Stimulated activated CD8-positive, alpha-beta memory T cell treated with anti-CD3 and anti-CD28 coated beads, Interleukin-15, amount 100 ng/mL, for 4 hours (primary cell): ENCODE measurements at regions not wholly inside any gene's neighbourhood (a gene's known extent, or its start where the extent isn't known, plus 50 kb on each side); places are given as distances from the start of the nearest gene placed in this dataset.
"Not testable (repeated sequence)": the region's sequence is repeated elsewhere in the genome, so short reads cannot be mapped to it uniquely, and the experiment has no call there.

Experiments
- DNase-seq, 2 donors: peaks; one replicate each; pipeline ENCODE4 v3.0.0-alpha.2; 2020; ENCODE audit warnings: low read depth in 2 of 2

DNA sequence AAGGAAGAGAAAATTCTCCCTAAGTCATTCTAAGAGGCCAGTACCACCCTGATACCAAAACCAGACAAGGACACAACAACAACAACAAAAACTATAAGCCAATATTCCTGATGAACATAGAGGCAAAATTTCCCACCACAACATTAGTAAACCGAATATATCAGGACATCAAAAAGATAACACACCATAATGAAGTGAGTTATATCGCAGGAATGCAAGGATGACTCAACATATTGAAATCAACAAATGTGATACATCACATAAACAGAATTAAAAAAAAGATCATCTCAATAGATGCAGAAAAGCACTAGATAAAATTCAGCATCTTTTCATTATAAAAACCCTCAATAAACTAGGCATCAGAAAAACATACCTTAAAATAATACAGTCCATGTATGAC, 1844.4 kb upstream of the PCDH10 start:
- DNase-seq: no peak

DNA sequence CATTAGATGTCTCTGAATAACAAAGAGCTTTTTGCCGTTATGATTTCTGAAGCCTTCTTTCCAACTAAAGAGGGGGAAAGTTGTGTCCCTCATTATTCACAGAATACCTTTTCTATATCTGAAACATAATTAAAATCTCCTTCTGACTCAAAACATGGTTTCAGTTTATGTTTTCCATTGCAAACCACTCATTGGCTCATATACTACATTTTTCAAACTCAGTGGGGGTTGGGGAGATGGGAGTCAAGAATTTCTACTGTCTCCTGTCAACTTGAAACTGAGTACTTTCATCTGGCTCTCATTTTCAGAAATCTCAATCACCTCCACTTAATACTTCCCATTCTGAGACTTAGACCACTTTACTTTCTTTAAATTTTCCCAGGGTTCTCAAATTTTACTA, 1839.5 kb upstream of the PCDH10 start:
- no peak for DNase-seq

DNA sequence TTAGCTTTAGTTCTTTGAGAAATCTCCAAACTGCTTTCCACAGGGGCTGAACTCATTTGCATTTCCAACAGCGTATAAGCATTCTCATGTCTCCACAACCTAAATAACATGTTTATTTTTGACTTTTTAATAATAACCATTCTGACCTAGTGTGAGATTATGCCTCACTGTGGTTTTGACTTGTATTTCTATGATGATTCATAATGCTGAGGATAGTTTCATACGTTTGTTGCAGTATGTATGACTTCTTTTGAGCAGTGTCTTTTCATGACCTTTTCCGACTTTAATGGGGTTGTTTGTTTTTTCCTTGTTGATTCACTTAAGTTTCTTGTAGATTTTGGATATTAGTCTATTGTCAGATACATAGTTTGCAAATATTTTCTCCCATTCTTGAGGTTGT, 1833.0 kb upstream of the PCDH10 start:
- no peak for DNase-seq

DNA sequence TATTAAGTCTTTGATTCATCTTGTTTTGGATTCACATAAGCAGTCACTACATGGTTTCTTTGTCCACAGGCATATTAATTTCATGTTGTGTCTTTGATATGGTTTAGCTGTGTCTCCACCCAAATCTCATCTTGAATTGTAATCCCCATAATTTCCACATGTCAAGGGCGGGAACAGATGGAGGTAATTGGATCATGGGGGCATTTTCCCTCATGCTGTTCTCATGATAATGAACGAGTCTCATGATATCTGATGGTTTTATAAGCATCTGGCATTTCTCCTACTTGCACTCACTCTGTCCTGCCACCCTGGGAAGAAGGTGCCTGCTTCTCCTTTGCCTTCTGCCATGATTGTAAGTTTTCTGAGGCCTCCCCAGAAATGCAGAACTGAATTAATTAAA, 1811.2 kb upstream of the PCDH10 start:
- DNase-seq: no peak

DNA sequence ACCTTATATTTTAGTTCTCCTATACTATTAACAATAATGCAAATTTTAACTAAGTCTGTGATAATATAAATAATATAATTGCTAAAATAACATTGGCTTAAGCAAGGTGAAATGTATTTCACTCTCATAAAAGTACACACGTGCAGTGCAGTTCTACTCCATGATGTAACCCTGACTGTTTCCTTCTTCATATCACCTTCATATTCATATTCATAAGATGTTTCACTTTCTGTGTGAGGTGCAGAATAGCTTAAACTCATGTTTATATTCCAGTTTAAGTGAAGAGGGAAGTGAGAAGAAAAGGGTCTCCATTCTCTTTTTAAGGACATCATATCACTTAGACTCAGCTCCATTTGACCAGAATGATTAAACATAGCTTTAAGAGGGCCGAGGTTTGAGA, 1810.0 kb upstream of the PCDH10 start:
- no peak for DNase-seq

DNA sequence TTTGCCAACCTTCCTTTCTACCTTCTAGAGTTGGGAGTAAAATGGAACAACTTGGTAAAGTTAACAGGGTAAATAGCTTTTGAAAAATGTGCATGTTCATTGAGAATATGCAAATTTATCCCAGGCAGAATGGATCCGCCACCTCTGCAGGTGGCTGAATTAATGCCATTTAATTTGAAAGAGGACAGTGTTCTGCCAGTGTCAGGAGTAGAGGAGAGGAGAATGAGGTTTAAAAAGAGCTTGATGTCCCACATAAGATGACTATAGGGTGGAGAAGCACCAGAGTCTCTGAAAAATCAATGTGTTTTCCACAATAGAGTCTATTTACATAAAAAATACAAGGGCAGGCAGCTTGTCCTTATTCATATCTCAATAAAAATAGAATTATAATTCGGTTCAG, 1804.3 kb upstream of the PCDH10 start:
- DNase-seq: no peak

DNA sequence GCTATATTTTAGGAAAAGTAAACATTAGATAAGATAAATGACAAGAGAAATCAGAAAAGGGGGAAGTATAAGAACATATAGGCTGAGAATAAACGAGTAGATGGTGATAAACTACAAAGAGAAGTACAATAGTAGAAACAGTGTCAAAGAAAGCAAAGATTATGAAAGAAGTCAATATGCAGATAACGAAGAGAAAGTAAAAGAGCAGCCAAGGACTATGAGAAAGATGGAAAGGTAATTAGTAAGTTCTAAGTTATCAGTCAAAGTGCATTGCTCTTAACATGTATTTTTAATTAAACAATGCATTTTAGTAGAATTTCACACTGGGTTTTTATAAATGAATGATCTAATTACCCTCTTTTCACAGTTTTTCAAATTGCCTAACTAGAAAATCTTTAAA, 1801.3 kb upstream of the PCDH10 start:
- DNase-seq: no peak

DNA sequence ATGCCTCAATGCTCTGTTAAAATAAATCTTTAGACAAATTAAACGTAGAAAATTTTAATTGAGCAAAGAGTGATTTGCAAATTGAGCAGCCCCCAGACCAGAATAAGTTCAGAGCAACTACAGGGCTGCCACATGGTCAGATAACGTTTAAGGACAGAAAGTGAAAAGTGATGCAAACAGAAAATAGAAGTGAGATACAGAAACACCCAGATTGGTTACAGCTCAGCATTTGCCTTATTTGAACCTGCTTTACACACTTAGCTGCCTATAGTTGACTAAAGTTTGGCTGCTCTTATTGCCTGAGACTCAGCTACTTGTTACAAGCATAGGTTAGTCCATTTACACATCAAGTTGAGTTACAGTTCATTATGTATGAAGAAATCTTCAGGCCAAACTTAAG, 1800.8 kb upstream of the PCDH10 start:
- DNase-seq: no peak

DNA sequence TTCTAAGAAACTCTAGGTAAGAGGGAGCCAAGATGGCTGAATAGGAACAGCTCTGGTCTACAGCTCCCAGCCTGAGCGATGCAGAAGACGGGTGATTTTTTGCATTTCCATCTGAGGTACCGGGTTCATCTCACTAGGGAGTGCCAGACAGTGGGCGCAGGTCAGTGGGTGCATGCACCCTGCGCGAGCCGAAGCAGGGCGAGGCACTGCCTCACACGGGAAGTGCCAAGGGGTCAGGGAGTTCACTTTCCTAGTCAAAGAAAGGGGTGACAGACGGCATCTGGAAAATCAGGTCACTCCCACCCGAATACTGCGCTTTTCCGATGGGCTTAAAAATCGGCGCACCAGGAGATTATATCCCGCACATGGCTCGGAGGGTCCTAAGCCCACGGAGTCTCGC, 1796.7 kb upstream of the PCDH10 start:
- not testable (repeated sequence) for DNase-seq

DNA sequence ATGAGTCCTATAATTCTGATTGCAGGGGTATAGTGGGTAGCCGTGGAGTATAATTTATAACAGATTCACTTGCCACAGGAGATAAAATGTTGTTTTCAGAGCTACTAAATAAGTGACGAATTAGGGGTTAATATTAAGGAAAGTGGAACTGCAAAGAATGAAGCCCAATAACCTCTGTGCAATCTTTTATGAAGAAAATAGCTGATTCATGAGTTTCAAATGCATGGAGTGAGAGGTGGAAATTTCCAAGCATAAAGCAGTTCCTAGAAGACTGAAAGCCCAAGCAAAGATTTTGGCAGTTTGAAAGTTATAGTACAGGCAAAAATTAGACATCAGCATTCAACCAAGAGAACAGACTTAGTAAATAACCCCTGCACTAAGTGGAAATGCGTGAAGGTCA, 1782.4 kb upstream of the PCDH10 start:
- DNase-seq: no peak

DNA sequence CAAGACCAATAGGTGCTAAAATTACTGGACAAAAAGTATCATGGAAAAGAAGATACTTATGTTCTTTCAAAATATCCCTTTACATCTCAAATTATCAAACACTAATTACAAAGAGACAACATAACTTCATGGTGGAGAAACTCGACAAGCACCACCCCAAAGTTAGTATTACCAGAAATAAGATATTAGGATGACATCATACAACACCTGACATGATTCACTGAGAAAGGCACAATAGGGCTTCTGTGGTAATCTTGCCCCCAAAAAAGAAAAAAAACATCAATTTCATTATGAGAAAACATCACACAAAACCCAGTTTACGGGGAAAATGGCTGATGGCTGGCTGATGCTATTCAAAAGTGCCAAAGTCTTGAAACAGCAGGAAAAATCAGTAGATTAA, 1781.7 kb upstream of the PCDH10 start:
- no peak for DNase-seq

DNA sequence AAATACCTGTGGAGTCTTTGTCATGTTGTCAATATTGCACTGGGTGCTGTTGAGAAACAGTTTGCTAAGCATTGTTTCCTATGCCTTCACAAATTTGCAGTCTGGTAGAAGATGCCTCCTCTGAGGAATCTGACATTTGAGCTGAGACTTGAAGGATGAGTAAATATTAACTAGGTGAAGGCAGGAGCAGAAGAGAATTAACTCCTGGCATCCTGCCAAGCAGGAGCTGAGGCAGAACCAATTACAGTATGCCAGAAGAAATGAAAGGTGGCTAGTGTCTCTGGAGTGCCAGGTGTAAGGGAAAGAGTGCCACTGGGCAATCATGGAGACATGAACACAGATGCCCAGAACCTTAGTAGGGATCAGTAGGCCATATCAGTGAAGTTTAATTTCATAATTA, 1778.2 kb upstream of the PCDH10 start:
- no peak for DNase-seq

DNA sequence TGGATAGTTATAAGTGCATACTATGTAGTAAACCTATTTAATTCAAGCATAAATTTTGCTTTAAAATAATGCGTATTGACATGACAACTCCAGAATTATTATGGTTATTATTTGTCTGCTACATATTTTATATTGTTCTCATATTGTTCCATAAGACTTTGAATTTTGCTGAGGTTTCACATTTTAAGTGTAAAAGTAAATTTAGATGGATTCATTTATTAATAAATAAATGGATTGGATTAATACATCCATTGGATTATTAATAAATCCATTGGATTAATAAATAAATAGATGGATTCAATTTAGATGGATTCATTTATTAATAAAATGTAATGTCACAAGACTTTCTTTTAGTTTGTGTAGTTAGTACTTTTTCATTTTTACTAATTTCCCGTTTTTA, 1768.0 kb upstream of the PCDH10 start:
- no peak for DNase-seq

DNA sequence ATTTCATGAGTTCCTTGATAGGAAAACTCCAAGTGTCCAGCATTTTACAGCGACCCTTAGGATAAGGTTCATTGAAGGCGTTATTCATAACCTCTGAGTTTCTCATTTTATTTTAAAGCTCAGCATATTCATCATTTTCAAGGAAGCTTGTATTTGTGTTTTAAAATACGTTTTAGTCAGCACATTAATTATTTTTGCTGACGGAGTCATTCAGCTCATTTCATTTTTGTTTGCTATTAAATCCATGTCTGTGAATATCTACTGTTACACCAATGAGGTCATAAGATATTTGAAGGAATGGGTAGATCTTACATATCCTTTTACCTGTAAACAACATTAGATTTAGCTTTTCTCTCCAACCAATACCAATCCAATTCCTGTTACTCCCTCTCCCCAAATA, 1766.3 kb upstream of the PCDH10 start:
- DNase-seq: no peak

DNA sequence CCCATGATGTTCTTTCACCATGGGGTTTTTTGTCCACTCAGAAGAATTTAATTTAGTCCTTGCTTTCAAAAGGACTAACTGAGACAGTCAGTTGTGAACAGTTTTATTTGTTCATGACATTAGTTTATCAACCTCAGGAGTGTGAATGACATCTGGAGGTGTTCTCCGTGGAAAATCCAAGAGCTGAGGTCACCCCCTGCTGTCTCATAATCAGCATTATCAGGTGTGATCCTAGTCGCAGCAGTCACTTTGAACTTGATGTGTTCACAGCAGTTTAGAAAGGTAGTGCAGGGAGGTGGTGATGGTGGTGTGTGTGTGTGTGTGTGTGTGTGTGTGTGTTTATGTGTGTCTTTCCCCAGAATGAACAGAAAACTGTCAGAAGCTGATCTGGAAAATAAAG, 1760.8 kb upstream of the PCDH10 start:
- no peak for DNase-seq

DNA sequence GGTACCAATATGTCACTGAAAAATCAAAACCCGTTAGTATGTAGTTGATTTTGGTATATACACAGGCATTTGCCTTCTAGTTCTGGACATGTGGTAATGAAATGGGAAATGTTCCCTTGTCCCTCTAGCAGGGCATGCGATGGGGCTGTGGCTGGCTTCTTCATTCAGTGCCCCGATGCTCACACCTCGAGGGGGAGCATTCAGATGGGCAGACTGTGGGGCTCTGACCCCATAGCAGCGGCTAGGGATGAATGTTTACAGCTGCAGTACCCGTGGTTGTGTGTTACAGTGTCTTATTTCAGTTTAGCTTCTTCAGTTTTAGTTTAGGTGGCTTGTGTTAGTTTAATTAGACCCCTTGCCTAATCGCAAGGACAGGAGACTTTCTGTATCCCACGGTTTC, 1741.0 kb upstream of the PCDH10 start:
- DNase-seq: no peak

DNA sequence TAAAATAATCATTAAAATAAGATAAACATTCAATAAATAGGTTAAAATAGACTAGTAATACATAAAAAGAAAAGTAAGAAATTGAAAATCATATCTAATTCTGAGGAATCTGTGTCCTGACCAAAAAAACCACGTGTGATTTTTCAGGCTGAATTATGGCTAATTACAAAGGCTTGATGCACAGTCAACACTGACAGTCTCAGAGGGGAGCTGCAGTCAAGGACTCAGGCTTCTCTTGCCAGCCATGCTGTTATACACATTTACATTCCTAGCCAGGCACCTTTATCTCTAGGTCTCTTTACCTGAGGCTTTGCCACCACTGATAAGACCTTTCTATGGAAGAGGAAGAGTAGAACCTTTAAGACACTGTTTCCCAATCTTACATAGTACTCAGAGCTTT, 1737.7 kb upstream of the PCDH10 start:
- DNase-seq: no peak

DNA sequence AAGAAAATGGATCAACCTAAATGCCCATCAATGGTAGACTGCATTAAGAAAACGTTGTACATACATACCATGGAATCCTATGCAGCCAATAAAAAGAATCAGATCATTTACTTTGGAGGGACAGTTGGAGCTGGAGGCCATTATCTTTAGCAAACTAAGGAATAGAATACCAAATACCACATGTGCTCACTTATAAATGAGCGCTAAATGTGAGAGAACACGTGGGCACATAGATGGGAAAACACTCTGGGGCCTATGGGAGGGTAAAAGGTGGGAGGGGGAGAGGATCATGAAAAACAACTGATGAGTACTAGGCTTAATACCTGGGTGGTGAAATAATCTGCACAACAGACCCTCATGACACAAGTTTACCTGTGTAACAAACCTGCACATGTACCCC, 1729.9 kb upstream of the PCDH10 start:
- no peak for DNase-seq

DNA sequence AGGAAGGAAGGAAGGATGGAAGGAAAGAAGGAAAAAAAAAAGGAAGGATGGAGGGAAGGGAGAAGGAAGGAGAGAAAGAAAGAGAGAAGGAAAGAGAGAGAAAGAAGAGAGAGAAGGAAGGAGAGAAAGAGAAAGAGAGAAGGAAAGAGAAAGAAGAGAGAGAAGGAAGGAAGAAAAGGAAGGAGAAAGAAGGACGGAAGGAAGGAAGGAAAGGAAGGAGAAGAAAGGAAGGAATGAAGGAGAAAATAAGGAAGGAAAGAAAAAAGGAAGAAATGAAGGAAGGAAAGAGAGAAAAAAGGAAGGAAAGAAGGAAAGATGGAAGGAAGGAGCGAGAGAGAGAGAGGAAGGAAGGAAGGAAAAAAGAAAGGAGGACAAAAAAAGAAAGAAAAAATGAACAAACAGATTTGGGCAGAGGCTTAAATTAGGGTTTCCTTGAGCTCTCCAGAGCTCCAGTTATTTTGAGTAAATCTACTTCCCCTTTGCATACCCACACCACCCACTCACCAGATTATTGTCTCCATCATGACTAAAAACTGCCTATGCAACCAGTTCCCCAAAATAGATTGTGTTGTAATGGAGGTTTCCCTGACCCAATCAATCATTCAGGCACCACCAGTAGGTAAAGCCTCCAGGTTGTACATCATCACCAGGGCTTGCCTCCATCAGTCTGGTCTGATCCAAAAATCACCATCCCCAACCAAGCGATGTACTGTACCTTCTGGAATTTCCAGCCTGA, 1722.9 kb upstream of the PCDH10 start:
- no peak for DNase-seq

DNA sequence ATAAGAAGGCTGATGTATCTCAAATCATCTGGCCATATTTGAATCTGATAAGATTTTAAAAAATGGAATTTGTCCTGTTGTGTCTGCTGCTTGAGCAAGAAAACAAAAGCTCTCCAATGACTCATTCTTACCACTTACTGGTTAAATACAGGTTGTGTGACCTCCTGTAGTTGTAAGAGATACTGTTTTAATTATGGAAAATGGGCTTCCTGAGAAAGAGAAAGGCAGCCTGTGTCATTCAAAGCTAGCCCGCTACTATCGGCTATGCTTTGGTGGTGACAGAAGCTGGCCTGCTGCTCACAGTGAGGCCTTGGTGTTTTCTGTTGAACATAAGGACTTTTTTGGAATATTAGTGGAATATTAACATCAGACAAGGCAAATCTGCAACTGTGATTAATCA, 1722.1 kb upstream of the PCDH10 start:
- no peak for DNase-seq

DNA sequence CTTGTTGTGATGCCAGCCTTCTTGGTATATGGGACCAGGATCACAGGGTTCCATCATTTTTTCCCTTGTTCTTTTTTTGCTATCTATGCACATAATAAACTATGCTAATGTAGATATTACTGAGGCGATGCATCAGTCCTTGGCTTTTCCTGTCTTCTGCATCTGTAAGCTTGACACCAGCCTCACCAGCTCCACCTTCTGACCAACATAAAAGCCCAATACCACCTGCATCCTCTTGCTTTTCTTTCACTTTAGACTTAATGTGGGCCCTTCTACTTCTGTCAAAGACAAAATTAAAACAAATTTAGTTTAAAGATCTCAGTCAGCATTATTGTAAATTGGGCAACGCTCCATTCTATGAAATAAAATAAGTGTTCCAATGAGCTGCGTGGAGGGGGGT, 1718.8 kb upstream of the PCDH10 start:
- DNase-seq: no peak

DNA sequence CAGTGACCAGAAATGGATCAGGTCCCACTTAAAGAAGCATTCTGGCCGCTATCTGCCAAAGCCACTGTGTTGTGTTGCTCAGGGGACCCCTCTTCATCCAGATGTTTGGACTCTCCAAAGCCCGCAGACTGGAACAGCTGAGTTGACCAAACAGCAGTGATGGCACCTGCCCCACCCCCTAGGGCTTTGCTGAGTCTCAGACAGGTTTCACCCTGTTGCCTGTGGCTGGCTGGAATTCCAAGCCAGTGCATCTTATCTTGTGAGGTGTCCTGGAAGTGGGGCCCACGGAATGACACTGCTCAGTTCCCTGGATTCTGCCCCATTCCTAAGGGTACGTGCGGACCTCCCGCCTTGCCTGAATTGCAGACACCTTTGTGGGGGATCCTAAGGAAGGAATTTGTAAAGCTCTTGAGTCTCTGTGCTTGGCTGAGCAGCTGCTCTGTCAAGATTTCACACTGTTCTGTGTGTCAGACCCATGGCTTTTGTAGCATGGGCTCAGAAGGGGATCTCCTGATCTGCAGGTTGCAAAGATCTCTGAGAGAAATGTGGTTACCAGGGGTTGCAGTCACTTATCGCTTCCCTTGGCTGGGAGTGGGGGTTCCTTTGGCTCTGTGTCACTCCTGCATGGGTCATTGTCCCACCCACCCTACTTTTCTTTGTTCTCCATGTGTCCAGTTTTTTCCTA, 1707.9 kb upstream of the PCDH10 start:
- no peak for DNase-seq

DNA sequence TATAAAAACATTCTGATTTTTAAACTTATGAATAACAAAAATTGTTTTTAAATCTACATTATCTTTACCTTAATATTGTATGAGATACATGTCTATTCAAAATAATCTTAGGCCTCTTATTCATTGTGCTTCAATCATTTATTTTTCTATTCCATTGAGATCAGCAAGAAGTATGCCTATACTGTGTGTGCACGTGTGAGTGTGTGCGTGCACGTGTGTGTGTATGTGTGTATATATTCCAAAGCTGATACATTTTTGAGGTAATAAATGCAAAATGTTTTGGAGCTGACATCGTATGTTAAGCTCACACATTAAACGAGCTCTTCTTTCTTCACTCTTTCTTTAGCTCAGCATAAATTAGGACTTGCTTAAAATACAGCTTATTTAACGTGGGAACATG, 1701.2 kb upstream of the PCDH10 start:
- no peak for DNase-seq
